ENCODE measurements at regions not wholly inside any gene's neighbourhood (a gene's known extent, or its start where the extent isn't known, plus 50 kb on each side); places are given as distances from the start of the nearest gene placed in this dataset.
A peak's percentile ranks its signal among the peaks of the same experiment; 100 is the strongest.
"Not testable (repeated sequence)": the region's sequence is repeated elsewhere in the genome, so short reads cannot be mapped to it uniquely, and the experiment has no call there.

DNA sequence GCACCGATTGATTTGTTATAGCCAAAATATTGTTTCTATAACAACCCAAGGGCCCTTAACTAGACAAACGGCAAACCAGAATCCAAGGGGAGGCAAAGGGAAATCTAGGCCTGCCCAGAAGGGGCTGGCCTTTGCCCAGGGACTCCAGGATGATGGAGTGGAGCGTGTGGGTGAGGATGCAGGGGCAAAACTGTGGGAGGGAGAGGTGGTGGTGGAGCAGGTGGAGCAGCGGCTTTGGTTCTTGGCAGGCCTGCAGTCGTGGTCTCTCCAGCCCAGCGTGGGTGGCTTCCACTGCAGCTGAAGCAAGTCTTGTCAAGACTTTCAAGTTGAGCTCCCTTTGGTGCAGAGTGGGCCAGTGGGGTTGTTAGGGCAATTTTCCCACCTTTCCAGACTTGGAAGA is 98.6 kb upstream of the TBCA start:
- no peak overlapping the region for H3K4me3 ChIP-seq (ENCODE audit: low read depth, low read length)
- no peak for DNase-seq (ENCODE audit: low read depth)

DNA sequence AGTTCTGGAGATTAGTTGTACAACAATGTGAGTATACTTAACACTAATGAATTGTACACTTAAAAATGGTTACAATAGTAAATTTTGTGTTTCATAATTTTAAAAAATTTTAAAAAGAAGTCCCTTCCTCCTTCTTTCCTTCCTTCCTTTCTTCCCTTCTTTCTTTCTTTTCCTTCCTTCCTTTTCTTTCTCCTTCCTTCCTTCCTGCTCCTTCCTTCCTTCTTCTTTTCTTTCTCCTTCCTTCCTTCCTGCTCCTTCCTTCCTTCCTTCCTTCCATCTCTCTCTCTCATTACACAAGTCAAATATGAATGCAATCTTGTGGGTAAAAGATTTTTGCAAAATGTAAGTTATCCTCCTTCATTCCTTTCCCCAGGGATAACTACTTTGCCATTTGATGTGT is 97.1 kb upstream of the TBCA start:
- H3K4me3 ChIP-seq (ENCODE audit: low read depth, low read length) = no peak overlapping the region

DNA sequence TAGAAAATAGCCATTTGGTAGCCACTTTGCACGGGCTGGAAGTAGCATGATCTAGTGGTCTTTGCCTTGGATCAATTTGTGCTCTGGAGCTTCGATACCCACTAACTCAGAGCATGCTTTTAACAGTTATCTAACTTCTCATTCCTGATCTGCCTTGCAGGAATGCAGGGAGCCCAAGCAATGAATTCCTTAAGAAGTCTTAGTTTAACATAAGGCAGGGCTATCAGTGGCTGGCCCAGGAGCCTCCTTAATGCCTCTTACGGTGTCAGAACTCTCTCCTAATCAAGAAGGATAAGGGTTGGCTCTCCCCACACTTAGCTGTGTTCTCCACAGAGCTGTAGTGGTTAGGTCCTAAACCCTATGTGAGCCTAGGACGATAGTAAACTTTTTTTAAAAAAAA is 95.8 kb upstream of the TBCA start:
- H3K4me3 ChIP-seq (ENCODE audit: low read depth, low read length) = no peak overlapping the region
- no peak for DNase-seq (ENCODE audit: low read depth)

More for the DNA sequence above, 97.1 kb upstream of the TBCA start:
- no peak for DNase-seq (ENCODE audit: low read depth)

DNA sequence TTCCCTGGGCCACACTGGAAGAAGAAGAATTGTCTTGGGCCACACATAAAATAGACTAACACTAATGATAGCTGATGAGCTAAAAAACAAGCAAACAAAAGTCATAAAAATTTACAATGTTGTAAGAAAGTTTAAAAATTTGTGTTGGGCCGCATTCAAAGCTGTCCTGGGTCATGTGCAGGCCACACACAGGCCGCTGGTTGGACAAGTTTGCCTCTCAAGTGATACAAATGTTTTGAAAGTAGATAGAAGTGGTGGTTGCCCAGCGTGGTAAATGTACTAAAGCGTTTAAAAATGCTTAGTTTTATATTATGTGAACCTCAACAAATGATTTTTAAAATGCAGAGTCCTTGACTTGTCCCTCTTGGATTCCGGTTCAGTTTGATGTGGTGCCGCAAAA is 94.9 kb upstream of the TBCA start:
- no peak for DNase-seq (ENCODE audit: low read depth)
- H3K4me3 ChIP-seq (ENCODE audit: low read depth, low read length) = no peak overlapping the region

DNA sequence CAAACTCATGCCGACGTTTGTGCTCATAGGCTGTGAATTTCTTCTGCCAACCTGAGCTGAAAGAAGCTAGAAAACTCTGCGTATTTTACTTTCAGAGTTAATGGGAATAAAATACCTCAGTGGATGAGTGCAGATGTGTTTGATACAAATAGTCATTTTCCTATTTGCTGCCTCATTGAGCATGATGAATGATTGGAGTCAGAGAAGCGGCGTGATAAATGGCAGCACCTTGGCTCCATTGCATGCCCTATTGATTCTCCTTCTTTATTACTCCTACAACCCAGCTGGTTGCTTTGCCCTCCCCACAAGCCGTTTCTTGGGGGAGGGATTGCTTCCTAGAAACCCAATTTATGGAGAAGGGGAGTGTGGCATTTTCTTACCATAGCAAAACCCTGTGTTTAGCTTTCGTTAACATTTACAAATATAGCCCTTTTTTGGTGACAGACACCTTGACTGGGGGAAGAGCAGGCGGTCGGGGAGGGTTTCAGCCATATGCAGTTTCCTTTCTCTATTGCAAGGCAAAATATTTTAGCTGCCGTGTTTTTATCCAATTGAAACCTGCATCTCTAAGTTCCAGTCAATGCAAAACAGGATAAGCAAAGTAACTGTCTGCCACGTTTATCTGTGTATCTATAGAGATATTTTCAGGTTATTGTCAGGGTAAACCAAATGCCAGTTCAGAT is 93.1 kb upstream of the TBCA start:
- no peak overlapping the region for H3K4me3 ChIP-seq (ENCODE audit: low read depth, low read length)
- DNase-seq (ENCODE audit: low read depth) = no peak

DNA sequence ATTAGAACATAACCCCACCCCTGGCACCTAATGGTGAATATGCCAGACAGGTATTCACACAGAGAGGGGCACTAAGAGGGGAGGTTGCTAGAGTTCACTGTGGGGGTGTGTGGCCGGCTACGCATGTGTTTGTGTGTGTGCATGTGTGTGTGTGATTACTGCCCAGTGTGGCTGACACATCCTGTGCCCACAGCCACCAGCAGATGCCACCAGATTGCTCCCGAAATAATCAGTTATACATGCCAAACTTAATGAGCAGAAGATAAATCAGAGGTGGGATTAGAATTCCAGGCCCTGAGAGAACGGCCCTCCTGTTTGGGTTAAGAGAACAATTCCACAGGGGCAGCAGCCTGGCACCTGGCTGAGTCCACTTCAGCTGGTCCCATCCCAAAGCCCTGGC is 91.8 kb upstream of the TBCA start:
- no peak for DNase-seq (ENCODE audit: low read depth)
- H3K4me3 ChIP-seq (ENCODE audit: low read depth, low read length) = no peak overlapping the region

DNA sequence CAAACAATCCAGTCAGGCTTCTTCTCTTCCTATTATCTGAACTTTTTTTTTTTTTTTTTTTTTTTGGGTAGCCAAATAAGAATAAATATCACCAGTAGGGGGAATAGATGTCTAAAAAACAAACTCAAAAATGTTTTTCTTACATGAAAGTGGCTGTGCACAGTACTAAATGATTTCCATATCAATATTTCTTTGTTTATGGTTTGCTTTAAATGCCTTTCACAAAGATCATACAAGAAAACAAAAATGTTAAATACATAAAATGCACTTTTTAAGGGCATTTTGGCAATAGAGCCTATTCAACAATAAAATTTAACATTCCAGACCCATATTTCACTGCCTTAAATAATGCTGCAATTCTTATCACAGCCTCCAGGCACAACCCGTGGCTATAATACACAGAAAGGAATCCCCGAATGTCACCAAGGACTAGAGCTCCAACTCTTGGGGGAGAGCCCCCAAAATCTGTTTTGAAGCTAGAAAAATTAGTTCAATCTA is 91.1 kb upstream of the TBCA start:
- no peak overlapping the region for H3K4me3 ChIP-seq (ENCODE audit: low read depth, low read length)
- DNase-seq (ENCODE audit: low read depth) = no peak

DNA sequence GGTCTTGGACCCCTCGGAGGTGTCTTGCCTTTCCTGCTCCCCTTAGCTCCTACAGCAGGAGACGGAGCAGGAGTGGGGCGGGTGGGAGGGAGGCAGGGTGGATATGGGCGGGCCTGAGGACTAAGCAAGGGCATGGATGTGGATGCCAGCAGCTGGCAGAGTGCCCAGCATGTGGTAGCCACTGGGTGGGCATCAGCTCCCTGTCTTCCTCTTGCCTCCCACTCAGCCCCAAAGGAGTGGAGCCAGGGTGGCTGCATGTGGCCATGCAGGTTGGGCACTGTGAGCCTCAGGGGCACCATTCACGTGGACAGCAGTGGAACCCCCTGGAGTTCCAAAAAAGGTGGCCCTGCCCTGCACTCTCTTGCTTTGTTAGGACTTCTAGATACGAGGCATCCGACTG is 90.1 kb upstream of the TBCA start:
- H3K4me3 ChIP-seq (ENCODE audit: low read depth, low read length) = no peak overlapping the region
- DNase-seq (ENCODE audit: low read depth) = no peak

DNA sequence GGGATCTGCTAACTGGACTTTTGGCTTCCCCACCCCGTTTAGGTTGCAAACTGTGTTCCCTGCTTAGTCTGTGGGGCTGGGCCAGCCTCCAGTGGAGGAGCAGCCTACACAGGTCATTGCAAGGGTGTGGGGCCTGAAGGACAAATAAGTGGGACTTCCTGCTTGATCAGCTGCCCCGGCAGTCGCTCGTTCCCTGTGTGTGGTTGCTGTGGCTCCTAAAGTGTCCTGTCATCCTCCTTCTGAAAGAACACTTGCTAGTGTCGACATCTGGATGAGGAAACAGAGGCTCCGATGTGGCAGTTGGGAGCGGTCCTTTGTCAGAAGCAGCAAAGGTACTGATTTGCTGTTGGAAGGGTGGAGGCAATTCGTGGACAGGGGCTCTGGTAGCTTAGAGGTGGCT is 88.9 kb upstream of the TBCA start:
- no peak overlapping the region for H3K4me3 ChIP-seq (ENCODE audit: low read depth, low read length)
- DNase-seq (ENCODE audit: low read depth) = no peak

DNA sequence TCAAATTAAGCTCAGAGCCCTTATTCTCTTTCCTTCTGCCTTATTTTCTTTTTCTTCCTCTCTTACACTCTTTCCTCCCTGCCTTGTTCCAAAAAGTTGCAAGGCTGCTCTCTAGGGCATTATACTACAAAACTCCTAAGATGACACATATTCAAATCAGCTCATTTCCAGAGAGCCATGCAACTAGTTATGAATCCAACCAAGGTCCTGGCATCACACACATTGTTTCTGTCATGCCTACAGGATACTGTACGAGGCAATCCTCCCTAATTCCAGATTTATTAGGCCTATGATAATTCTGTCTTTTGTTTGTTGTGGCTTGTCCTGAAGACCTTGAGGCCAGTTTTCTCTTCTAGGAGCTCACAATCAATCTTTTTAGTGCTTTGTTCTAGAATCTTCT is 87.0 kb upstream of the TBCA start:
- DNase-seq (ENCODE audit: low read depth) = peak; percentile 14
- H3K4me3 ChIP-seq (ENCODE audit: low read depth, low read length) = no peak overlapping the region

DNA sequence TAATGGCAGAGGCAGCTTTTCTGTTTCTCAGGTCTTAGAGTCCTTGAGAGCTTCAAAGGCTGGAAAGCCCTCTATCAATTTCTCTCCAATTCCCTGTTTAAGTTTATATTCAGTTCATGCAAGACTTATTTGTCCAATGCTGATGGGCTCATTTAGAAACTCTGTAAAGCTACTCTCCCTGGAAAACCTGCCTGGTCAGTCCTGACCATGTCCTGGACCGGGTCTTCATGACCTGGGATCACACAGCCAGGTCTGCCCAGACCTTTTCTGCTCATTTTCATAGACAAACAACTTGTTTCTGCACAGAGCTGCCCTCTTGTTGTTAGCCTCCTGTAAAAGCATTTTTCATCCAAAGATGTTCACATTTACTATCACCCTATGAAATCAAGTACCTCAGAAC is 85.4 kb upstream of the TBCA start:
- H3K4me3 ChIP-seq (ENCODE audit: low read depth, low read length) = no peak overlapping the region
- no peak for DNase-seq (ENCODE audit: low read depth)

DNA sequence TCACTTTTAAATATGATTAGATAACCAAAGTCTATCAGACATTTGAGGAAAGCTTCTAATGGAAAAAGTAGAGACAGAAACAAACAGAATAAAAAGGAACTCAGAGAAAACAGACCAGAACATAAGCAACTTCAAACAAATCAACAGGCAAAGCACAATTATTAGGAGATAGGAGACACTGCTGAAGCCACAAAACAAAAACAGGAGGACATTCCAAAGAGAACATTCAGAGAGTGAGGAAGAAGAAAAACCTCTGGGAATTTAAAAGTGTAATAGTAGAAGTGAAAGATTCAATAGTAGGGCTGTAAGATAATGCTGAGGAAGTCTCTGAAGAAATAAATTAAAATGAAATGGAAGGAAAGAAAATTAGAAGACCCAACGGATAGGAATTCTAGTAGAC is 83.2 kb upstream of the TBCA start:
- peak; percentile 14 for DNase-seq (ENCODE audit: low read depth)
- no peak overlapping the region for H3K4me3 ChIP-seq (ENCODE audit: low read depth, low read length)

DNA sequence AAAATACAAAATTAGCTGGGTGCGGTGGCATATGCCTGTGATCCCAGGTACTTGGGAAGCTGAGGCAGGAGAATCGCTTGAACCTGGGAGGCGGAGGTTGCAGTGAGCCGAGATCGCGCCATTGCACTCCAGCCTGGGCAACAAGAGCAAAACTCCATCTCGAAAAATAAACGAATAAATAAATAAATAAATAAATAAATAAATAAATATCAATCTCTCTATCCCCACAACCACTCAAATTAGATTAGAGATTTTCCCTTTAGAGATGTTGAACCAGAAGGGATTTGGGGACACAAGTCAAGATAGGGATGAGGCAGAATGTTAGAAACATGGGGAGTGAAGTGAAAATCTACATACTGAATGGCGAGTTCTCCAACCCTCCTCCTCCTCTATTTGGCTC is 82.5 kb upstream of the TBCA start:
- H3K4me3 ChIP-seq (ENCODE audit: low read depth, low read length); DNase-seq (ENCODE audit: low read depth): not testable (repeated sequence)

DNA sequence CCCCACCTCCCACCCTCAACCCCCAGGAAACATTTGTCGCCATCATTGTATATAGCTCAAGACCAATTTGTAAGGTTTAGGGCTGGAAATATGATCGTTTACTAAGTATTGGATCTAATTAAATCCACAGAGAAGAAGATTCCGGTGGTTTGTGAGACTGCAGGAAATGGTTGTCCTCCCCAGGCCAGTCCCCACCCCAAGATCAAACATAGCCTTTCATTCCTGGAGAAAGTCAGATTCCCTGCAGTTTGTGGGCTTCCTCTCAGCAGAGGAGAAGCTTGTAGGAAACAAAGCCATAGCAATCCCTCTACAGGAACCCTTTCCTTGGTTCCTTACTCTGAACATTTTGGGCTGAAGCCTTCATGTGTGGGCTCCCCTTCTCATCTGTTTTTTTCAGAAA is 79.2 kb upstream of the TBCA start:
- H3K4me3 ChIP-seq (ENCODE audit: low read depth, low read length) = no peak overlapping the region
- DNase-seq (ENCODE audit: low read depth) = no peak

DNA sequence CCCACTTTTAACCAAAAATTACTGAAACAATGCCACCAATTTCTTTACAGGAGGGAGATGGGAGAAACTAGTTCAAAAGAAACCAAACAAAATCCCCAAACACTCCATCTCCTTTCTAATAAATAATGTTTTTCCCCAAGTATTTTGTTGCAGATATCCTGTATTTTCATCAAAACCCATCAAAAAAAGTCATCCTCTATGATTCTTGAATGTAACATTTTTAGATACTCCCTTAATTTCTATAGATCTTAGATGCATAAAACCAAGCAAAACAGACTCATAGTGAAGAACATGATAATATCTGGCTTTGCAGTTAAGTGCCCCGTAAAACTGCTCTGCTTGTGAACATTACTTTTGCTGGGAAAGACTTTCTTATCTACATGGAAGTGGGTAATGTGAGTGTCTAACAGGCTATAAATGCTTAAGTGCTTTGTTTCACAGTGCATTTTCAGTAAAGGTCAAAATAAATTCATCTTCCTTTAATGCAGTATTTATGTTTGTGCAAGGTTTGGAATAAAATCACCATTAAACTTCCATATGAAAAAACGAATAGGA is 77.3 kb upstream of the TBCA start:
- no peak for DNase-seq (ENCODE audit: low read depth)
- H3K4me3 ChIP-seq (ENCODE audit: low read depth, low read length) = no peak overlapping the region

DNA sequence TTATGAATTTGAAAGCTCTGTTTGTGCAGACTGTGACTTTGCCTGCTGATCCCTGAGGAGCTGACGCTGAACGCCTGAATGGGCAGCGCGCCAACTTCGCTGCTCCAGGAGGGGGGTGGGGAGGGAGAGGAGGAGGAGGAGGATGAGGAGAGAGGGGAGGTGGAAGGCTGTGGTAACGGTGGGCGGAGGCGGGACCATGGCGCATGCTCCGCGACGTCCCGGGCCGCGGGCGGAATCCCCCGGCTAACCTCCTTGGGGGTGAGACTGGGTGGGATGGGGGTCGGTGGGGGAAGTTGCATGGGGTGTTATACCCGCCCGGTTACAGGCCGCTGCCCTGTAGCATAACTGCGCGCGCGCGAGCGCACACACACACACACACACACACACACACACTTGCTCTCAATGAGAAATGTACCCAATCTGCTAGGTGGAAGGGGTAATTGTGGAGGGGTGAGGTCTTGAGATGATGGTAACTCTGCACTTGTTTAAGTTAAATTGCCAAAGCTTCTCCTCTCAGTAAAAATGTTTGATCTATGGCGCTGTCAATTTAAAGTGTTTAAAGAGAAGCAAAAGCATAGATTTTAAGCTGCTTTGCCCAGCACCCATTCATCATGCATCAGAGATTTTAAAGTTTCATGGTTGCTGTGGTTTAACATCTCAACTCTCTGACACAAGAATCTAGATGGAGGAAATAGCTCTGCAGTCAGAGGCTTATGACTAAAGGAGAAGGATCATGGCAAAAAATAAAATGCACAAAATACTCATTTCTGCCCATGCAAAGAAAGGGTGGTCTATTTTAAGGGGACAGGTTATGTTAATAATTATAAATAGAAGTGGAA is 76.6 kb upstream of the TBCA start:
- H3K4me3 ChIP-seq (ENCODE audit: low read depth, low read length) = peak overlapping the region; percentile 55
- peak; percentile 59 for DNase-seq (ENCODE audit: low read depth)

DNA sequence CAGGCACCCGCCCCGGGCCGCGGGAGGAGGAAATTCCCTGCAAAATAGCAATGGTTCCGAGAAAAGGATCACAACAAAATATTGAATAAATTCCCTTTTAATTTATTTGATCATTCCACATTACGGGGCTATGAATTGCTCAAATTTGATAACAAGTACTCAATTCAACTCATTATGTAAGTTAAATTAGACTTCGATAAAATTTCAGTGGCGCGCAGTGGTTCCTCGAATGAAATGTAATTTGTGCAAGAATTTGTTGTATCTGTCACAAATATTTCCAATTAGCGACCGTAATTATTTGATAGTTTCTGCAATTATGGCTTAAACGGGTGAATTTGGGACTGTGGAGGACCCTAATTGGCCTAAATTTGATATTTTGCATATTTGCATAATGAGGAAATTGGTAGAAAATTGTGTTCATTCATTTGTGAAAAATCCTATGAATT is 76.0 kb upstream of the TBCA start:
- DNase-seq (ENCODE audit: low read depth) = no peak
- H3K4me3 ChIP-seq (ENCODE audit: low read depth, low read length) = peak overlapping the region; percentile 55

DNA sequence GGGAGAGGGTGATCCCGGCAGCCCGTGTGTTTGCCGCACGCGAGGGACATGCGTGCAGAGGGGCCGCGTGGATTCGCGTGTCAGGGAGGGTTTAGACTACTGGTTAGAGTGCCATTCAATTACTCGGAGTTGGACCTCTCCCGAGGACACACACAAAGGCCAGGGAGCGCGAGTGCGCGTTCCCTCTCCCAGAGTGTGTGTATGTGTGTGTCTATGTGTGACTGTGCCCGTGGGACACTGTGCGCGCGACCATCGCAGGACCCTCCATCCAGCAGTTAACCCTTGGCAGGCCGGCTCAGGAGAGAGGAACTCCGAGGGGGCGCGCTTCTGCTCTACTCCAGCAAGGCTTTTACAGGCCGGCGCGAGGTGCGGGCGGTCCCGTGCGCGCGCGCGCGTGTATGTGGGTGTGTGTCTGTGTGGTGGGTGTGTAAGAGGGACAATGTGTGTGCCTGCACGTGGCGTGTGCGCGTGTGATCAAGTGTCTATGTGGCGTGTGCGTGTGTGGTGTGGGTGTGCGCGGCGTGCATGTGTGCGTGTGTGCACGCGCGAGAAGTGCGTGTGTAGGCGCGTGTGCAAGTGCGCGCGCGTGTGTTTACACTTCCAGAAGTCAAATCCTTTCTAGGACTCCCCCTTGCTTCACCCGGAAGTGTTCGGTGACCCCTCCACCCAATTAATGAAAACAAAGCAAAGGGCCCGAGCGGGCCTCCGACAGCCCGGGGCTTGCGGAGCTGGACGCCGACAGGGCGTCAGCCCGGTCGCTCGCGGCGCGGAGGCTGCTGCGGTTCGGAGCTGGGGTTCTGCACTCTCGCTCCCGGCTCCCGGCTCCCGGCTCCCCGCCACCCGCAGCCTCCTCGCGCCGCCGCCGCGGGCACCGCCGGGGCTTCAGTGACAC is 75.3 kb upstream of the TBCA start:
- no peak for DNase-seq (ENCODE audit: low read depth)
- peak overlapping the region; percentile 55 for H3K4me3 ChIP-seq (ENCODE audit: low read depth, low read length)

DNA sequence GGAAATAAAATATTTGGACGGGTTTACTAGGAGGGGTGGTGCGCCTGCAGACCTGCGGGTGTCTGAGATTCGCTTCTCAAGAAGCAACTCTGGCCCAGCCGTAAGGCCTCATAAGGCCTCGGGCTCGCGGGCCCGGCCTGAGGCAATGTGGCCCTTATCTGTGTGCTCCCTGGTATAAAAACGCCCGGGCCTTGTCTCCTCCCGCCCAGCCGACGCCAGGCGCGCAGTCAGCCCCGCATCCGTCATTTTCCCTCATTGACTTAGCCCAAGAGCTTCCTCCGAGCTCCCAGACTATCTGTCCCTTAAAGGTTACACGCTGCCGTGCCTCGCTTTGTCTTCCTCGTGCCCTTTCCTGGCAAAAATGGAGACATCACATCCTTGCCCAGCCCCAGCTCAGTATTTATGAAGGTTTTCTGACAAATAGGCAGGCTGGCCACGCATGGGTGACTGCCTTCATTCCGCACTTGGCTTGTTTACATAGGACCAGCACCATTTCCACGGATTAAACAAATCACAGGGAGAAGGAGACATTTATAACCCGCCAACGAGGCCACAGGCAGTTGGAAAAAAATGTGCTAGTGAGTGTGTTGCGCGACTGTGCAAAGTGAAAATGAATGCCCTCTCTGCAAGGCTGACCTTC is 74.5 kb upstream of the TBCA start:
- H3K4me3 ChIP-seq (ENCODE audit: low read depth, low read length) = no peak overlapping the region
- DNase-seq (ENCODE audit: low read depth) = no peak
